ENCODE measurements at regions not wholly inside any gene's neighbourhood (a gene's known extent, or its start where the extent isn't known, plus 50 kb on each side); places are given as distances from the start of the nearest gene placed in this dataset.

DNA sequence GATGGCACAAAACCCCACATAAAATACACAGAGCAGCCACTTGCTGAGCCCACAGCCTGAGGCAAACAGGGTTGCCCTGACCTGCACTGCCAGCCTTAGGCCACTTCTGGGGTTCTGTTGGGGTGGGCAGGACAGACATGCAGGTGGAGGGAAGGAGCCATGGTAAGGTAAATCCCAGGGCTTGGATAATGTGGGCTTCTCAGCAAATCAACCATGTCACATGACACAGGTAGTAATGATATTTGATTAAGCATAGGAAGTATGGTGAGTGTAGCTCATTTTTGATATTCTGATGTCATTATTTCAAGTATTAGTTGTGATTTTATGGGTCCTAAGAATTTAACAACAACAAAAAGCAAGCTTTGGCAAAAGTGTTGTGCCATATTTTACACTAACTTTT, 124.6 kb downstream of the FOXA2 start:
- no peak for TF ChIP-seq CTCF (IDR thresholded peaks at IDR 0.05)
- no peak for TF ChIP-seq POLR2A (IDR thresholded peaks at IDR 0.05)
- TF ChIP-seq POLR2AphosphoS5 (IDR thresholded peaks at IDR 0.05): no peak

Data from sigmoid colon (tissue), 4 donors.